ENCODE measurements at regions not wholly inside any gene's neighbourhood (a gene's known extent, or its start where the extent isn't known, plus 50 kb on each side); places are given as distances from the start of the nearest gene placed in this dataset.
"Not testable (repeated sequence)": the region's sequence is repeated elsewhere in the genome, so short reads cannot be mapped to it uniquely, and the experiment has no call there.

DNA sequence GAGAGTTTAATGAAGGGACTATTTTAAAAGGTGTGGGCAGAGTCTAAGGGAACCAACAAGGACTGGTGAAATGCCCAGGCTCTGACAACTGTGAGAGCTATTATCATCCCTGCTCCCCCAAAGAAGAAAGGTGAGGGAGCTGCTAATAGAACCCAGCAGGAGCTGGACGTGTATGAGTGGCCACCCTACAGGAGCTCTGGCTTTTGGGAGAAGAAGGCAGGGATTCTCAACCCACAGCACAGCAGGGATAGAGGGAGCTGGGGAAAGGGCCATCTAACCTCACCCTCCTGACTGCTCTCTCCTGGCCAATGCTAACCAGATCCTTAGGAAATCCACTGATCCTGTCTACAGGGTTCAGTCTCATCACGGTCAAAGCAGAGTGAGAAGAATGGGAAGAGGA, 57.1 kb downstream of the GRIN2B start:
- no peak for DNase-seq

DNA sequence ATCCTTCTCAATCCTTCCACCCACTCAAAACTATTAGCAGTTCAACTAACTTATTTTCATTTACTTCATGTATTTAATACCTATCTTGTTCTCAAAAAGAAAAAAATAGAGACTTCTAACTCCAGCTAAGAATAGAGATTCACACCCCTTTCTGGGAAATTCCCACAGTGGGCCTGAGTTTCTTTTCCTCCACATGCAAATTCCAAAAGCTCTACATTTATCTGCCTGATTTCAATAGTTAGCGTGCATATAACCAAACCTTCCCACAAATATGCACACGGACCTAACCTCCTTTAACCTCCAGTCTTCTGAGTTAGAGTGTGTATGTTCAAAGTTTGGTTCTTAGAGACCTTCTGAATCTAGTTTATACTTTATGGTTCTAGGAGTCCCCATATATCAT, 62.5 kb downstream of the GRIN2B start:
- no peak for DNase-seq

DNA sequence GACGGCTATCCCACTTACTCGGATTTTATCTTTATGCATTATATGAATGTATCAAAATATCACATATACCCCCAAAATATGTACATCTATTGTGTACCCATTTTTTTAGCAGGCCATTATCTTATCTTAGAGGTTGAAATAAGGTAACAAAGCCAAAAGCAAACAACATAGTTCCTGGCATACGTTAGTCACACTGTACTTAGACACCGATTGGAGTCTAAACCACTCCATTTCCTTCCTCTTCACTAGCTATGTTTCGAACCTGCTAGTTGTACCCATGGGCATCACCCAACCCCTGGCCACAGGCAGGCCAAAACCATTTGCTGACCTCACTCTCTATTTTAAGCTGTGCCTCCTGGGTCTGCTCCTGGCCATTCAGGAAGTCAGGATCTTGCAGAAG, 66.3 kb downstream of the GRIN2B start:
- DNase-seq: no peak

DNA sequence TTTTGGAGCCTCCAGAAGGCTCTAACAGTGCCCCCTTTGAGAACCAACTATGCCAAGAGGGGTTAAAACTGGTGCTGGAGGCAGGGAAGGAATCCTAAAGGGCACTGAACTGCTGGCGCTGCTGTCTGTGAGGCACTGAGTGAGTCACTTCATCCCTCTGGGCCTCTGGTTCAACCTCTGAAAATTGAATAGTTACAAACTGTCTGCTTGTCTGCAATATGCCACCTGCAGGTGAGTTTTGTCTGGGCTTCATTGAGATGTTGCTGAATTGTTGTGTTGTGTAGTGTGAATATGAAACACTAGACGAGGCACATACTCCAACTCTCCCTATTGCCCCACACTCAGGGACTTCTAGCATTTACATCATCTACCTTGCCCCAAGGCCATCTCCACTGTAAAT, 68.0 kb downstream of the GRIN2B start:
- DNase-seq: no peak

DNA sequence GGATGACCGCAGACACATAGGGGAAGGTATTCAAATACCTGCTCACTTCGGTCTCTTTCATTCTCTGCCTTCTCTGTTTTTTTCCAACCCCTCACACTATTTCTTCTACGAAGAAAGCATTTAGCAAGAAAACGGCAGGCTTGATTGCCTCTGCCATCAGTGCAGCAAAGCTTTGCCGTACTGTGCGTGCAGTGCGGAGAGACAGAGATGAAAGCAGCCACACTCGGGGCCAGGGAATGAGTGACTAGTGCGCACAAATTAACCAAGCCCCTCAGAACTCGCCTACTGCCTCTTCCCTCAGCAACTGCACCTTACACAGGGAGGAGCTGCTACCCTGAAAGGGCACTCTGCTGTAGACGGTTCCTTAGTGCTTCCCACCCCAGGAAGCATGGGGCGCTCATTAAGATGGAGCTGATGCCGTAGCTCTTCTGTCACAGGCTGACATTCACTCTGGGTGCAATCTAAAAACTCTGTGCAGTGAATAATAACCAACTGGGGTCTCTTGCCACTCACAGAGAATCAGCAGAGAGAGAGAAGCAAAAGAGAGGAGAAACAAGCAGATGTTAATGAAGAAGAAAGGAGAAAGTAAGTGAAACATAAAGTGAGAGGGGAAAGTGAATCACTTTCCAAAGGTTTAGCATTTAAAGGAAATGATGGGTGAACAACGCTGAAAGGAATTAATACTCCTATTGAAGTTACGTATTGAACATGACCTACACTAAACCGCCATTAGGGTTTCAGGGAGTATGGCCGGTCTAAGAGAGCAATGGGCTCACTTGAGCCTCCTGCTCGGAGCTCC, 69.4 kb downstream of the GRIN2B start:
- no peak for DNase-seq

DNA sequence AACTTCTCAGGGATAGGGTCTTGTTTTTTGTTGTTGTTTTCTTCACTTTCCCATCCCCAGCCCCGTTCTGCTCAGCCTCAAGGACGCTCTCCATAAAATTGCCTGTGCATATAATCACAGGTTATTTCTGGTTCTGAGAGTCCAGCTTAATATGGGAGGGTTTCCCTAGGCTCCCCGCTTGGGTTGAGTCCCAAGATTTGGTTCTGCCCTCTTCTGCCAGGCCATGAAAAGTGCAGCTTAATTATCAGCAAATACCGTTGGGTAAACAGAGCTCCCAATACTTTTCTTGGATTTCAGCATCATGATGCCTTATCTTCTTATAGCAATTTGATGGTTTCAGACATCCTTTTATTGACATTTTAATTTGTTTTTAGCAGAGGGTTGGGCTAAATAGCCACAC, 75.6 kb downstream of the GRIN2B start:
- no peak for DNase-seq

DNA sequence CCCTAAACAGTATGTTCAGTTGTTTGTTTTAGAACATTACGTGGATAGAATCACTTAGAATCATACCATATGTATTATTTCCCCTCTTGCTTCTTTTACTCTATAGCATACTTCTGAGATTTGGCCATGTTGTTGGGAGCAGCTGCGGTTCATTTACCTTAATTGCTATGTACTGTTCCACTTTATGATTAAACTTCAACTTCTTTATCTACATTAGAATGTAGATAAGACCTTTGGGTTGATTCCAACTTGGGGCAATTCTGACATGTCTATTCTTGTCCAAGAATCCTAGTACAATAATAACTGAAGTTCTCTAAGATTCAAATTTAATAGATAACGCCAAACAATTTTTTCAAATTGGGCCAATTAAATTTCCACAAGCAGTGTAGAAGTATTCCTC, 80.7 kb downstream of the GRIN2B start:
- DNase-seq: no peak

DNA sequence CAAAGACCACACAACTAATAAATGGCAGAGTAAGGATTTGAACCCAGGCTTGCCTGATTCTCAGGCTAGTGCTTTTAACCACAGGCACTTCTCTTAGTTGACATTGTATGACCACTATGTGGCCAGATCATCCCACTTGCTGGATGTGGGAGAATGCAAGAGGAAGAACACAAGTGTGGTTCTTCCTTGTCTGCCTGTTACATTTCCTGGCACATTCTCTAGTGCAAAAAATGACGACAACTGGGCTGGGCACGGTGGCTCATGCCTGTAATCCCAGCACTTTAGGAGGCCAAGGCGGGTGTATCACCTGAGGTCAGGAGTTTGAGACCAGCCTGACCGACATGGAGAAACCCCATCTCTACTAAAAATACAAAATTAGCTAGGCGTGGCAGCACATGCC, 83.0 kb downstream of the GRIN2B start:
- DNase-seq: not testable (repeated sequence)

DNA sequence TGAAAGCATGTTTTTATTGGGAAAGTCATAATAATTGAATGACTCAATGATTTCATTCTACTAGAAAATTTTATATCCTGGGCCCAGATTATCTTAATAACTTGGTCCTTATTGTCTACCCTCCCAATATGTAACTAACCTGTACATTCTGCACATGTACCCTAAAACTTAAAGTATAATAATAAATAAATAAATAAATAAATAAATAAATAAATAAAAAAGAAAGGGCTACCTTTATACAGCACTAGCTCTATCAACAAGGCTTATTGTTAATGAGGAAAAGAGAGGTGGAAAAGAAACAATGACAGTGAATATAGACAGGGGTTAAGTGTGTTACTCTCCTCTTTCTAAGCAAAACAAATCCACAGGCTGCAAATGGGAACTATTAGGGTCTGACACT, 83.6 kb downstream of the GRIN2B start:
- no peak for DNase-seq

DNA sequence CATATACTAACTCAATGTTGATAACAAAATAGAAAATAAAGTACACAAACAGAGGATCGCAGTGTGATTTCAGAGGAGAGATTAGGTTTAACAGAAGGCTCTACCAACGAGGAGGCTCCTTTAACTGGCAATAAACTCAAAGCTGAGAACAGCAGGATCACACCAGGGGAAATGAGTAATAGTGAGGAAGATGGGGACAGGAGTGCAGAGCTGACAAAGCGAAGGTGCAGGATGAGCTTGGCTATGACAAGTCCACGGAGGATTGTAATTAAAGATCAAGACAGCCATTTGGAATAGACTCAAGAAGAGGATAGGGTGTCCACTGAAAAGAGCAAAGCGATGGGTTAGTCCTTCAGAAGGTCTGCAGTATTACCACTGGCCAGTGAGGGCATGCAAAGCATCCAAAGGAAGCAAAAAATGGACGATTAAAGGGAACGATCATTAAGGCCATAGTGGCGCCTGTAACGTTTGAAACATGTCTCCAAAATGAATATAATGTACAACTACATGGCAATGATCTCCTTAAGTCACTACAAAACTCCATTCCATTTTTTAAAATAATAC, 85.3 kb downstream of the GRIN2B start:
- no peak for DNase-seq

DNA sequence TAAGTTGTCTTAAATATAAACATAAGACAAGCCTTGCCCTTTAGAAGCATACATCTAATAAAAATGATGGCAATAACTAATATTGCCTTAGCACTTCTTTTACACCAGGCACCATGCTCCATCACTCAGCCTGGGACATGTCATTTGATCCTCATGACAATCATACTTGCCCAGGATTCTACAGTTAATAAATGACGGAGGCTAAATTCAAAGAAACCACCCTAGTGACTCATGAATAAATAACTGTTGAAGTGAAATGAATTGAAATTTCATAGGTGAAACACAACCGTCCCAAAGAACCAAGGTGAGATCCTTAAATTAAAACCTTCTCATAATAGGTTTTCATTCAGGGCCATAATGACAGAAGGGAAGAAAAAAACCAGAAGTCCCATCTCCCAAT, 89.5 kb downstream of the GRIN2B start:
- DNase-seq: no peak

DNA sequence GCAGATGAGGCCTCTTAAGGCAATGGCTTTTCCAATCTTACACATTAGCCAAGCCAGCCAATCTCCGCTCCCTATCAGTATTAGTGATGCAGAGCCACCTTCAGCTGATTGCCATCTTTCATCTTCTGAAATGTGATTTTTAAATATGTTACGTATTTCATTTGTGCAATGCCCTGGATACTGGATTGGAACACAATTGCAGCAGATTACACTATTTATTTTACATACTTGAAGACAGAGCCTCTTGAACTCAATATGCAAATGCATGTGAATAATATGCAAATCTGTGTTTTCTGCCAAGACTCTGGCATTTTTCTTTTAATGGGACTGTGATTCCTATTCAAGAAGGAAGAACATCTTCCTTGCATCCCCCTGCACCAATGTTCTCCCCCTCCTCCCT, 90.5 kb downstream of the GRIN2B start:
- DNase-seq: no peak

DNA sequence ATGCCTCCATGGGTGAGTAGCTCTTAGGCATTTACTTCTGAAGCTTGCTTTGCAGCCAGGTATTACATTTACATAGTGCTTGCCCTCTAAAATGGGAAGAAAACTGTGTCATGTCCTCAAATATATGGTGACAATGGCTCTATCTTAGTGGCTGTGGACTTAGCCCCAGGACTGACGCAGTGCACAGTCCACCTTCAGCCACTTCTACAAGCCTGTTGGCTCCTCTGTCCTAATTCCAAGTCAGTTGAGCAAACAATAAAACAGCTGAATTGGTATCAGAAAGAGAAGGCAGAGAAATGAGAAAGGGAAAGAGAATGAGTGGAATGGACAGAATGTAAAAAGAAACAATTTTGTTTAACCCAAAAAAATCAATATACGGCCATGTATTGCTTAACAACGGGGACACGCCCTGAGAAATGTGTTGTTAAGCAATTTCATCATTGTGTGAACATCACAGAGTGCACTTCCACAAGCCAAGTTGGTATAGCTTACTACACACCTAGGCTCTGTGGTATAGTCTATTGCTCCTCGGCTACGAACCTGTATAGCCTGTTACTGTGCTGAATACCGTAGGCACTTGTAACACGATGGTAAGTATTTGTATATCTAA, 93.5 kb downstream of the GRIN2B start:
- DNase-seq: no peak

DNA sequence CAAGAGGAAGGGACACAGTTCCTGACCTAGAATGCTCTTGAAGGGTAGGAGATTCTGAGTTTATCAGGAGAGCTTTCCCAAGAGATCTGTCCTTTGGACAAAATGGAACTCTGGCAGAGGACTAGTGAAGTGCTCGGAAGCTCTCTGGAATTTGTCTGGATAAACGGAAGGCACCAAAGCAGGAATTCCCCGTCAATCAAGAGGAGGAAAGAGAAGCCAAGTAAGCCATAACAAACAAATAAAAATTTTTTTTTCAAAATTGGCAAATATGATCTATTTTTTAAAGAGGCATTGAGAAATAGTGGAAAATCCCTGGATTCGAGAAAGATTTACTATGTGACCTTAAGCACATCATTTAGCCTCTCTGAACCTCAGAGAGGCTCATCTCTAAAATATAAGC, 99.2 kb downstream of the GRIN2B start:
- no peak for DNase-seq

DNA sequence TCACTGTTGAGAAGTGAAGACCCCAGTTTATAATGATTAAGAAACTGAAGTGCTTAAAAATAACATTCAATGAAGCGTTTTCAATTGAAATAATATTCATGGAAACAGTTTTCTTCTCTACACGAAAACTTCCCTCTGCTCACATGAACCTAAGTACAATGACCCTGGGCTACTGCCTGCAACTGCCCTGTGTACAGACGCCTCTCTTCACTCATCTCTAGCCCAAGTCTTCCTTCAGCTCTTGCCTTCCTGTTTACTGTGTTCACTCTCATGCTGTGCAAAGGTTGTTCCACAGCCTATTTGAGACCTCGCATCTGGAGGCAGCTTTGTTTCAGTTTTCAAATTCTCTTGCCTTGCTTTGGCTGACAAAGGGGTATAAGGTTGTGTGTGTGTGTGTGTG, 100.8 kb downstream of the GRIN2B start:
- DNase-seq: no peak

DNA sequence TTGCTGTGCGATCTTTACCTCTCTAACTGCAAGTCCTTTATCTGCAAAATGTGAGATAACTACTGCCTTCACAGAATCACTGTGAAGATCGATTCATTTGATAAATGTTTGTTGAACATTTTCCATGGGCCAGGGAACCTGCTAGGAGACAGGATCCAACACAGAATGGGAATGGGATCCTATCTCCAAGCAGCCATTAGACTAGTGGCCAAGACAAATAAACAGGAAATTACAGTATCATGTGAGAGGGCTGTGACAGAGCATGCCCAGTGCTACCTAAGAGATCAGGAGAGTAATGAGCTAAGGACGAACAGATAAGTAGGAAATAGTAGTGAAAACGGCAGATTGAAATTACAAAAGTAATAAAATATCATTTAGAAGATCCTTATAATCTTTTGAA, 105.7 kb downstream of the GRIN2B start:
- no peak for DNase-seq

DNA sequence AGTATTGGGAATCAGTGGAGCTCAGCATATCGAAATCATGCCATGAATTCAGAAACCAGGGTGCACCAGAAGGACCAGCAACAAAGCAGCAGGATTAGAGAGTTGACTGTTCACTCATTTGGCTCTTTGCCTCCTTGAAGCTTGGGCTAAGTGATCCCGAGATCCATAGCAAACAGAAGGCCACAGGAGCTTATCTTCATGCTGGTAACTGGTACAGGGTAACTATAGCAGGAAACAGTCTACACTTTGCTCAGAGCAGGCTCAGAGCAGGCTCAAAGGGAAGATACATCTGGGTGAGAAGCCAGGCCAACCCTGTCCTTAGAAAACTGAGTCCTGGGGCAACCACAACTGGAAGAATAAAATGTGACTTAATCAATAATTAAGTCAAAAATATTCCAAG, 111.1 kb downstream of the GRIN2B start:
- DNase-seq: no peak

DNA sequence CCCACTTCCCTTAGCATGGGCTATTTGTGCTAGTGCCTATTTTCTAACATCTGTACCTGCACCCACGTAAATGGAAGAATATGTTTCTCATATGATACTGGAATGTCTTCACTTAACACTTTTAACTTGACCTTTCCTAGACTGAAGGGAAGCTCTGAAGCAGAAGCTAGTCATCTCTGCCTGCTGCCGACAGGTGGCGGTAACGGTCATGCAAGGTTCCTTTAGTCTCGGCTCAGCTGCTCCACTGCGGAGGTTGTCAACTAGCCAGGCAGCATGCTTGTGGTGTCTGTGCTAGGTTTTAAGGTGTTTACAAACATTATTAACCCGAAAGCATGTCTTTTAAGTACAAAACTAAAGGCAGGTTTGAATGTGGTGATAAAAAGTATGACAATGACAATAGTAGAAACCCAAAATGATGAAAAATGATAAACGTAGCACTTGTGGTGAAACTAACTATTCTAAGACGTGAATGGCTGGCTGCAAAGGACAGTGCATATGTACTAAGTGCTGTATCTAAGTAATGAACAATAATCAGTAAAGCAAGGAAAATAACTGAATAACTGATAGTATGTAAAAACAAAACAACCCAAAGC, 117.2 kb downstream of the GRIN2B start:
- DNase-seq: peak; percentile 27

DNA sequence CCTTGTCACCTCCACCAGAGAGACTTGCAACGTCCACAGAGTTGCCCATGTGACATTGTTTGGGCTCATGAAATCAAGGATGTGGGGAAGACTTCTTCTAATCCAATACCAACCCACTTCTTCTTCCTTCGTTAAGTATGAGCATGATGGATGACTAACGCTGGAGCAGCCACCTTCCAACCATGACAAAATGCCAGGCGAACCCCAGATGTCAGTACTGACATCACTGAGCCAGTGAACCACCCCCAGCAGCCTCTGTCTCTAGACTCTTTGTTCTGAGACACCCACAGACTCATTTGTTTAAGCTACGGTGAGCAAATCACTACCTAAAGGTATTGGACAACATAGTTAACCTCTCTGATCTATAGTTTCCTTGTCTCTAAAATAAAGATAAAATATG, 123.7 kb downstream of the GRIN2B start:
- no peak for DNase-seq

DNA sequence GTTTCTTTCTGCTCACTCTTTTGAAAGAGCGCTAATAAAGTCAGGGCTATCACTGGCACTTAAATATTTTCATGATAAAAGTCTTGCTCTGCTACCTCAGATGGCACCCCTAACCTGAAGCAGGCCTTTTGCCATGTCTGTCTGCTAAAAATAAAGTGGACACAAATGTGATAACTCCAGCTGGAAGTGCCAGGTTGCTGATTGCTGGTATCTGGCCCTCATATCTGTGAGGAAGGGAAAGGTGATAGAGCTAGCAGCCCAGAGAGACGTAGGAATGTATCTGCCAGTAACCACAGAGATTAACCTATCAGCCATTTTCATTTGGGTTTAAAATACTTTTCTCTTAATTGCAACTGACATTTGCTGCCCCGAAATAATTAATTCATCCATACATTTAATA, 127.9 kb downstream of the GRIN2B start:
- DNase-seq: no peak

DNA sequence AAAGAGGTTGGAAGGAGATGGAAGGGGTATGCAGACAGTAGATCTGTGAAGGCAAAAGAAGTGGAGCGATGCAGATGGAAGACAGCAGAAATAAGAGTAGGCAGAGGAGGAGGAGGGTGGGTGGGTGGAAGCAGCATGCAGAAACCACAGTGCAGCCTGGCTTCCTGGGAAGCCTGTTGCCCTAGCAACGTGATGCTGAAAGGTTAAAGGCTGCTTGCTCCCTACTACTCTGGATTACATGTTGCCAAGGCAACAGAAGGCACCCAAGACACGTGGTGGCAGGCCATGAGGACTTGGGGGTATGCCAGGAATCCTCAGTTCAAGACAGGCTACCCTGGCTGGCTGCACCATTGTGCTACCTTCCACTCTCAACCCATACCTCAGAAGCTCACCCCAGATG, 129.6 kb downstream of the GRIN2B start:
- no peak for DNase-seq

DNA sequence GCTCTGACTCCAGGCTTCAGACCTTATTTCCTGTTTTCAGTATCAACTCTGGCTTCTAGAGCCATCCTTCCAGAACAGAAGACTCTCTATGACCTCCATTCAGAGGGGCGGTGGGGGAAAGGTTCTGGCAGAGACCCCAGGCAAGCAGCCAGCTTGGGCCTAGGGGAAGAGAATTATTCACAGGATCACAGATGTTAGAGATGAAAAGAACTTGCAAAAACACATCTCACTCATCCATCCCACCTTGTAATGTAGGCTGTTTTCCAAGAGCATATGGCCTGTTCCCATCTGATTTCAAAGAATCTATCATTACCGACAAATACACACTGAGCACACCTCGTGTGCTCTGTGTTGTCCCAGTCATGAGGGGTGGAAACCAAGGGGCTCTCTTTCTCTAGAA, 131.9 kb downstream of the GRIN2B start:
- DNase-seq: no peak

DNA sequence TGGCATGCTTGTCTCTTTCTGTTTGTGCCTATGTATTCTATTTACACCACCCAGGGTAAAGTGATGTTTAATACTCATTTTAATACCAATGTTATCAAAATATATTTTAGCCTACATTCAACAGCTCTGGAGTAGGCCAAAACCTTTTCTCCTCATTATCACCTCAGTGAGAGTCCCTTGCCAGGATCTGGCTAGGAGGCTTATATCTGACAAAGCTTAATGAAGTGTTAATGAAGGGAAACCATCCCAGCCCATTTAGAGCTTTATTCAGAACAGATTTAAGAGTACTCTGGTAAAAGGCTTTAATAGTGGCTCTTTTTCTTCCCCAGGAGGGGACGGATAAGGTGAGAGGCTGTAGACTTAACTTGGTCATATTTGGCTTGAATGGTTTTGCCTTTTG, 137.6 kb downstream of the GRIN2B start:
- no peak for DNase-seq

DNA sequence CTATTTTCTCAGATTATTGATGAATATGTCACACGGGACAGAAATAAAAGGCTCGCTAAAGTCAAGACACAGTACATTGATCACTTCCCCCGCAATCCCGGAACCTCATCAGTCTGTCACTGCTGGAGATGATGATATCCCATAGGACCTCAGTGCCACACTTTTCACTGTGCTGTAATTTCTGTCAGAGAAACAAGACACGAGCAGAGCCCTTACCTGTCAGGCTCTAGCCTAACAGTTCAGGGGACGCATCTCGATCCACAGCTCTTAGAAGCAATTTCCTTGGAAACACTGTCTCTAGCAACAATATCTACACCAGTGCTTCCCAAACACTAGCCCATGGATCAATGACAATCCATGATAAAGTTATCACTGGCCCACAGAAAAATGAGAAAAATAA, 140.0 kb downstream of the GRIN2B start:
- DNase-seq: no peak
